OCI-LY3 (cell line): ENCODE measurements at regions not wholly inside any gene's neighbourhood (a gene's known extent, or its start where the extent isn't known, plus 50 kb on each side); places are given as distances from the start of the nearest gene placed in this dataset.

Experiments used
- CTCF ChIP-seq: fragments of 200-600, 300-600 bp; sonication (generic); IDR thresholded peaks from 2 replicates; pipeline ENCODE4 v1.5.1; 2014; ENCODE audit warnings: antibody characterized with exemption, low read length, low read depth
- EZH2phosphoT487 ChIP-seq: fragments of 200-600 bp; shearing (Covaris generic); IDR thresholded peaks from 2 replicates; pipeline ENCODE4 v1.6.1; 2018; ENCODE audit warnings: antibody characterized with exemption, mixed run types, low read depth

GRCh38 chr15:34700891-34701427 is 53.8 kb downstream of the GJD2 start:
- TF ChIP-seq CTCF, result no peak
- no peak for TF ChIP-seq EZH2phosphoT487
